ENCODE measurements at regions not wholly inside any gene's neighbourhood (a gene's known extent, or its start where the extent isn't known, plus 50 kb on each side); places are given as distances from the start of the nearest gene placed in this dataset.
A peak's percentile ranks its signal among the peaks of the same experiment; 100 is the strongest.

DNA sequence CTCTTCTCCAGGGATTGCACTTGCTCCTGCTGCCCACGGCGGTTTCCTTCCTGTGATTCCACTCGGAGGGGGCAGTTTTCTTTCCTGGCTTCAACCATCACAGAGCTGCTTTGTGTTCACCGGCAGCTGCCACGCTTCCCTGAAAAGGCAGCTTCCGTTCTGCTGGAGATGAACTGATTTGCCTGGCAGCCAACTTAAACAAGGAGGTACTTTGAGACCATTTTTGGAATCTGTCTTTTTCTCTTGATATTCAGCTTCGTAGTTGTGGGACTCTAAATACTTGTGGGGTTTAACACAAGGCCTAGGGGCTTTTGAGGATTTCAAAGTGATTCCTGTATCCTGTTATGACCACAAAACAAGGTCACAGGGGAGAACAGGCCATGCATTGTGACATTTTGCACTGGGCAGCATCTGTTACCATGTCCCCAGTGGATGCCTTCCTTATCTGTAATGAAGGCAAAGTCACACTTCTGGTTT is 192.0 kb downstream of the MTRR start:
- Histone ChIP-seq H3K4me3 (no peak overlapping the region), H3K27me3 (replicated peaks in 1 of 7) (no peaks in the 10 kb centered on the region), H3K27ac (peak overlapping the region in 6 of 8 donors; percentile 6 to 73 (median 41)), H3K36me3 (no peaks in the 10 kb centered on the region), H3K9me3 (no peaks in the 10 kb centered on the region), H3K4me1 (peaks cover 0 to 24% (median 8%) of the 10 kb centered on the region in 6 donors)
- WGBS, 5 donors: 22 to 38% (median 32%) methylated on average over 7 of the region's 7 CpGs
- intact Hi-C loops (cut with DNase I; ENCODE audit: low total_unique reads): no loop called here
- DNase-seq: peak; percentile 73
- TF ChIP-seq, protein P1, sequence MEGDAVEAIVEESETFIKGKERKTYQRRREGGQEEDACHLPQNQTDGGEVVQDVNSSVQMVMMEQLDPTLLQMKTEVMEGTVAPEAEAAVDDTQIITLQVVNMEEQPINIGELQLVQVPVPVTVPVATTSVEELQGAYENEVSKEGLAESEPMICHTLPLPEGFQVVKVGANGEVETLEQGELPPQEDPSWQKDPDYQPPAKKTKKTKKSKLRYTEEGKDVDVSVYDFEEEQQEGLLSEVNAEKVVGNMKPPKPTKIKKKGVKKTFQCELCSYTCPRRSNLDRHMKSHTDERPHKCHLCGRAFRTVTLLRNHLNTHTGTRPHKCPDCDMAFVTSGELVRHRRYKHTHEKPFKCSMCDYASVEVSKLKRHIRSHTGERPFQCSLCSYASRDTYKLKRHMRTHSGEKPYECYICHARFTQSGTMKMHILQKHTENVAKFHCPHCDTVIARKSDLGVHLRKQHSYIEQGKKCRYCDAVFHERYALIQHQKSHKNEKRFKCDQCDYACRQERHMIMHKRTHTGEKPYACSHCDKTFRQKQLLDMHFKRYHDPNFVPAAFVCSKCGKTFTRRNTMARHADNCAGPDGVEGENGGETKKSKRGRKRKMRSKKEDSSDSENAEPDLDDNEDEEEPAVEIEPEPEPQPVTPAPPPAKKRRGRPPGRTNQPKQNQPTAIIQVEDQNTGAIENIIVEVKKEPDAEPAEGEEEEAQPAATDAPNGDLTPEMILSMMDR (IDR thresholded peaks at IDR 0.05 in 8 of 11, conservative IDR thresholded peaks at IDR 0.05 in 3 of 11): no peak
- no peak for TF ChIP-seq POLR2AphosphoS5 (IDR thresholded peaks at IDR 0.05)
- TF ChIP-seq POLR2A (IDR thresholded peaks at IDR 0.05): no peak

DNA sequence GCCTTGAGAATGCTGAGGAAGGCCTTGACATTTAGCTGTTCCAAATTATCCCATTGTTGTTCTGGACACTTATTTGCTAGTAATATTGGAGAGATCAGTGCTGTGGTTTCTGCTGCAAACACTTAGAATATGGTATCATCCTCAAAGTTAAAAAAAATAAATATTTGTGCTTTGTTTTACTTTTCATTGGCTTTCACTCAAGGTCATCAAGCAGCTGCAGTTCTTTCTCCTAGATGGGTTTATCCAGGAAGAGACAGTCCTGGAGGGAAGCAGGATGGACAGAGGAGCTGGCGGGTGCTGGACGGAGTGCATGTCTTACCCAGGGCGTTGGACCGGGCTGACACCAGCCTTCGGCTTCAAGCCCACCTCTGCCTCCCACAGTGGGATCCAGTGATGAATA is 193.6 kb downstream of the MTRR start:
- Histone ChIP-seq H3K4me1 (peaks cover 0 to 24% (median 8%) of the 10 kb centered on the region in 6 donors), H3K27me3 (replicated peaks in 1 of 7) (no peaks in the 10 kb centered on the region), H3K4me3 (no peak overlapping the region), H3K9me3 (no peaks in the 10 kb centered on the region), H3K36me3 (no peaks in the 10 kb centered on the region), H3K27ac (no peak overlapping the region)
- TF ChIP-seq POLR2AphosphoS5 (IDR thresholded peaks at IDR 0.05) (no peak), POLR2A (IDR thresholded peaks at IDR 0.05) (no peak)
- intact Hi-C loops (cut with DNase I; ENCODE audit: low total_unique reads): no loop called here
- no peak for DNase-seq
- 76 to 93% (median 81%) methylated on average over 5 of the region's 5 CpGs for WGBS, 5 donors

DNA sequence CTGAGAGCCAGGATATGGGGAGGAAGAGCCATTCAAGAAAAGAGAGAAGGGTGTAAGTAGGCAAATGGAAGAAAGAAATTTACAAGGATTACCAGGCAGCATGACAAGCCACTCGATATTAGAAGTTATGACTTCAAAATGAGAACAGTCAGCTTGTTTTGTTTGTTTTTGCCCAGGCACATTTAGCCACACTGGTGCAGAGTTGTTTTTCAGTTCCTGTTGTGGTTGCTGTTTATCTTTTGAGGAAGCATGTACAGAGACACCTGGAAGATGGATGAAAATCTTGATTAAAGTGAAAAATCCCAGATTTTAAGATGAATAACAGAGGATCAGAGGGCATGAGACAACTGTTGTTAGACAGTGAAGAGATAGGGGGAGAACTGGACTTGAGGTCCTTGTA is 199.1 kb downstream of the MTRR start:
- H3K4me3 ChIP-seq: no peak overlapping the region
- no peaks in the 10 kb centered on the region for H3K9me3 ChIP-seq
- no peaks in the 10 kb centered on the region for H3K4me1 ChIP-seq
- intact Hi-C loops (cut with DNase I; ENCODE audit: low total_unique reads): no loop called here
- 24 to 39% (median 34%) methylated on average over 1 of the region's 1 CpG for WGBS, 5 donors
- H3K27ac ChIP-seq: peak overlapping the region in 1 of 8 donors; percentile 78
- H3K36me3 ChIP-seq: no peaks in the 10 kb centered on the region
- TF ChIP-seq, protein P1 (IDR thresholded peaks at IDR 0.05 in 8 of 11, conservative IDR thresholded peaks at IDR 0.05 in 3 of 11): no peak
- no peaks in the 10 kb centered on the region for H3K27me3 ChIP-seq (replicated peaks in 1 of 7)
- no peak for DNase-seq

DNA sequence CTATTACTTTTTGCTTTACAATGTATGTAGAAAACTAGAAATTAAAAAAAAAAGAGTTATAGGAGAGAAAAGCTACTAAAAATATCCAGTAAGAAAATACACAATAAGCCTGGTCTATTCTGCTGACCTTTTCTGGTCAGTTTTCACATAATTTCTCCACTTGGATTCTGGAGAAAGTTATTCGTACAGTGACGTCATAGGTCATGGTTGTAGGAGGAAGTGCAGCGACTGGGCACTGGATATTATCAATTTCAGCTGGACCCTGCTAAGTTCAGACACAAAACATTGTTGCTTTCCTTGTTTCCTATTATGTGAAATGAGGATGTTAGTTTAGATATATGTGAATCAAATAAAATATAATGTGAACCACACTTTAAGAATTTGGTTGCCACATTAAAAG is 201.2 kb downstream of the MTRR start:
- no peaks in the 10 kb centered on the region for H3K4me1 ChIP-seq
- no peaks in the 10 kb centered on the region for H3K27me3 ChIP-seq (replicated peaks in 1 of 7)
- intact Hi-C loops (cut with DNase I; ENCODE audit: low total_unique reads): no loop called here
- WGBS, 5 donors: 34 to 45% (median 40%) methylated on average over 3 of the region's 3 CpGs
- DNase-seq: no peak
- no peaks in the 10 kb centered on the region for H3K9me3 ChIP-seq
- peak overlapping the region in 7 of 8 donors; percentile 18 to 78 (median 60) for H3K27ac ChIP-seq
- H3K36me3 ChIP-seq: no peaks in the 10 kb centered on the region
- TF ChIP-seq POLR2A (IDR thresholded peaks at IDR 0.05) (no peak), POLR2AphosphoS5 (IDR thresholded peaks at IDR 0.05) (no peak)
- TF ChIP-seq, protein P1 (IDR thresholded peaks at IDR 0.05 in 8 of 11, conservative IDR thresholded peaks at IDR 0.05 in 3 of 11): no peak
- H3K4me3 ChIP-seq: no peak overlapping the region

DNA sequence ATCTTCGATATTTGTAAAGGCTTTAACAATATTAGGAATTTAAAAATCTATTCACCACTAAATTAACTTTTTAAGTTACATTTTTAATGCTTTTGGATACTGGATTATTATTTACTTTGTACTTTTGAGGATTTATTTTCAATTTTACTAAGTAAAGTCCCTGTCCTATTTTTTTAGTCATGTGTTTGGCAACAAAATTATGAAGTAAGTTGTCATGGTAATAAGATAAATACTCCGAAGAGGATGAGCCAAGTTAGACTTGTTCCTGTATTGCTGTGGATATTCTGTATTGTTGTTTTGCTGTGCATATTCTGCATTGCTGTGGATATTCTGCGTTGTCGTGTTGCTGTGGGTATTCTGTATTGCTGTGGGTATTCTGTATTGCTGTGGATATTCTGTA is 210.1 kb downstream of the MTRR start:
- no peaks in the 10 kb centered on the region for H3K27me3 ChIP-seq (replicated peaks in 1 of 7)
- intact Hi-C loops (cut with DNase I; ENCODE audit: low total_unique reads): no loop called here
- WGBS, 5 donors: 77 to 93% (median 86%) methylated on average over 4 of the region's 4 CpGs
- no peaks in the 10 kb centered on the region for H3K9me3 ChIP-seq
- TF ChIP-seq, protein P1 (IDR thresholded peaks at IDR 0.05 in 8 of 11, conservative IDR thresholded peaks at IDR 0.05 in 3 of 11): no peak
- TF ChIP-seq POLR2AphosphoS5 (IDR thresholded peaks at IDR 0.05): no peak
- no peak for TF ChIP-seq POLR2A (IDR thresholded peaks at IDR 0.05)
- DNase-seq: no peak
- no peaks in the 10 kb centered on the region for H3K36me3 ChIP-seq
- H3K27ac ChIP-seq: no peak overlapping the region
- H3K4me1 ChIP-seq: no peaks in the 10 kb centered on the region
- H3K4me3 ChIP-seq: no peak overlapping the region
